Right forelimb (tissue), 1 donor: ENCODE measurements at regions not wholly inside any gene's neighbourhood (a gene's known extent, or its start where the extent isn't known, plus 50 kb on each side); places are given as distances from the start of the nearest gene placed in this dataset.
A peak's percentile ranks its signal among the peaks of the same experiment; 100 is the strongest.

Source experiments
- DNase-seq: peaks from one replicate; pipeline ENCODE4 v3.0.0-alpha.2; 2018

DNA sequence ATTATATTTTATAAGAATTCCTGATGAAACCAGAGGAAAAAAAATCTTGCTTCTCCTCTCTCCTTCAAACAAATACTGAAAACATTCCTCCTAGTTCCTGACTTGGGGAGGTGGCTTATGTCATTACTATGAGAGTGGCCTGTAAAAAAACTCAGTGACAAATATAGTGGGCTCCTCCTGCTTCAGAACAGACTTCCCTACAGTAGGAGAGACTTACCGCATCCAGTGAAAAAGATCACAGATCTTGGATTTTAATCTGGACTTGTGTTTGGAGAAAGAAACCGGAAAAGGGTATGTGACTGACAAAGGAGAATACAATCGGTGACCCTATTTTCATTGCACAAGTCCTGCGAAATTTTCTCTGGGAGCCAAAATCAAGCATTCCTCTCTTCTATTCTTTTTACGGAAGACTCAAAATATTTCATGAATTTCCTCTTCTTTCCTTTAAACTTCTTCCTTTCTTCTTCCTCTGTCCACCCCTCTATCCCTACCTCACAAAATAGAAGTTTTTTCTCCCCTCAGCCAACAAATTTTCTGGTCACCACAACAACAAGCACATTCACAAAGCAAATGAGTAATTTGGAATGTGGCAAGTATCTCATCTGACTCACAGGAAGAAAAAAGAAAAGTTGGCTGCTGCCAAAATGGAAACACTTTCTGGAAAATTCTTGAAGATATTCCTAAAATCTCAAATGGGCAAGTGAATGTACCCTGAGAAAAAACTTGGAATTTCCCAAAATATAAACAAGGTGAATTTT is 185.1 kb upstream of the CDKN3 start:
- DNase-seq, result no peak

DNA sequence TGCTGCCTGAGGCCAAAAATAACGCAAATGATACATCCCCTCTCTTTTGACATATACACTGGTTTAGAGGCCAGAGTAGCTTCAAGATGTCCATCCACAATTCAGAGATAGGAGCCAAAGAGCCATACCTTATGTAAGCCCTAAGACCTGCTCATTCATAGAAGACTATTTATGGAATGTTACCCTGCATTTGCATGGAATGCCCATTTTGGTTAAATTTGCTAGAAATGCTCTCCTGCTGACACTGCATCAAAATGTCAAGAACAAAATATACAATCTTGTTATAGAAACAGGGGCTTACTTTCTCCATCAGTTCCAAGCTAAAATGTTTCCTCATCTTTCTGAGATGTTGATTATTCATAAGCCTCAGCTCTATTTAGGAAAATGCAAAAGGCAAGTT is 183.3 kb upstream of the CDKN3 start:
- no peak for DNase-seq

DNA sequence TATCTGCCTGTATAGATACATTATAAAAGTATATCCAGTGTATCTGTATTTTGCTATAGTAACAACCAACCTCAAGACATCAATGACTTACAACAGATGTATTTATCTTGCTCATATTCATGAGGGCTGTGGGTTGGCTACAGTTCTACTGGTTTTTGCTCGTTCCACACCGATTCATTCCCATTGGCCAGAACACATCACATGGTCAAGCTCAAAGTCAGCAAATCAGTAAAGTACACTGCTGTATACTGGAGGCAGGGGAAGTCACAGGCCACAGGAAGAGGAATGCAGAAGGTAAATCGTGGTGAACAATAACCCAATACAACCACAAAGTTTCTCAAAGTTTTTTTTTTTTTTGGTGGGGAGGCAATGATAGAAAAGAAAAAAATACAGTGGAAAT is 180.0 kb upstream of the CDKN3 start:
- DNase-seq, result no peak

DNA sequence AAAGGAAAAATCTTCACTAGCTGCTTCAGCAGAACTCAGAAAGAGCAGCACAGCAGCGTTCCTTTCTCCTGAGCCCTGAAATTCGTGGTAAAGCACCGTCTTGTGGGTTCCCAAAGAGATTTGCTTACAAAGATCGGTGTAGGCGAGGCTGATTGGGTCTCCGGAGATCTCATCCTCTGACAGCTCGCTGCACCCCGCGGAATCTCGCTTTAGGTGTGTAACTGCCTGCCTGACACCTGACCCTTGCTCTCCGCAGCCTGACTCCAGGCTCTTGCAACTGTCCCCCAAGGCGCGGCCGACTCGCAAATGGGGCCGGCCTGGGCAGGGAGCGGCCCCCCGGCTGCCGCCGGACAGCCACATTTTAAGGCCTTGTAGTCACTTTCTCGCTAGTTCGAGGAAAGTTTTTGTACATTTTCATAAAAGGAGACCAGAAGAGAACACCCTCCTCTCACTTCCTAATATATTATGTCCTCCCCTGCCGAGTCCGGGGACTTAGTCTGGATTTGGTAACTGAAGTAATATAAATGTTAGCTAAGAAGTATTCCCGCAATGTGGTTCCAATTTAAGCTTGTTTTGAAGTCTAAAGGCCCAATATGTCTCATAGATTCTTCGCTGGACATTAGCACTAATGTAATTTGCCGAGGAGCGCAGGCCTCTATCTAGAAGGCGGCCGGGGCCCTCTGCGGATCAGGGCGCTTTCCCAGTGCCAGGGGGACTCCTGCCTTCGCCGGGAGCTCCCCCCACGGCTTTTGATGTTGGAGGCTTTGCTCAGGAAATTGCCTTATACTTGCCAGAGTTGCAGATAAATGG is 177.3 kb upstream of the CDKN3 start:
- no peak for DNase-seq

DNA sequence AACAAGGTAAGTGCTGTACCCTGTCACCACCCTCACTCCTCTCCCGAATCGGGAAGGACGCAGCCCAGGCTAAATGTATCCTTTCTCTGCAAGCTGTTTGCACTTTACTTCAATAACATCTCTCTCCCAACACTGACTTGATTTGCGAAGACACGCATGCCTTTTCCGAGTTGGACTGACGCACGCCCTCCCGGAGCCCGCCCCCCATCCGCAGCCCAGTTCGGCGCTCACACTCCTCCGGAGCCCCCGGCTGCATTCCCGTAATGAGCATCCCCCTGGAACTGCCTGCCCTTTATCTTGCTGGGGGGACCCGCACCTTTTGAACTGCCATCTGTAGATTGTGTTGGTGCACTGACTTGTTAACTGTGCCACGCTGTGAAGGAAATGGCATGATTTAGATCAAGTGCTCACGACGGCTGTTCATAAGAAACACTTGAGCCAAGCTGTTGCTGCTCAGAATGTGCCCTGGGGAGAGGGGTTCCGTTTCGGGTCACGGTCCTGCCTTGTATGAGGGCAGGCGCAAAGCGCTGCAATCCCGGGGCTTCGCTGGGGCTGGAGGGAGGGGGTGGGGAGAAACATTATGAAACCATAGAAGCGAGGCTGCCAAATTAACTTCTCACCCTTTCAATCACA is 176.6 kb upstream of the CDKN3 start:
- peak; percentile 64 for DNase-seq

DNA sequence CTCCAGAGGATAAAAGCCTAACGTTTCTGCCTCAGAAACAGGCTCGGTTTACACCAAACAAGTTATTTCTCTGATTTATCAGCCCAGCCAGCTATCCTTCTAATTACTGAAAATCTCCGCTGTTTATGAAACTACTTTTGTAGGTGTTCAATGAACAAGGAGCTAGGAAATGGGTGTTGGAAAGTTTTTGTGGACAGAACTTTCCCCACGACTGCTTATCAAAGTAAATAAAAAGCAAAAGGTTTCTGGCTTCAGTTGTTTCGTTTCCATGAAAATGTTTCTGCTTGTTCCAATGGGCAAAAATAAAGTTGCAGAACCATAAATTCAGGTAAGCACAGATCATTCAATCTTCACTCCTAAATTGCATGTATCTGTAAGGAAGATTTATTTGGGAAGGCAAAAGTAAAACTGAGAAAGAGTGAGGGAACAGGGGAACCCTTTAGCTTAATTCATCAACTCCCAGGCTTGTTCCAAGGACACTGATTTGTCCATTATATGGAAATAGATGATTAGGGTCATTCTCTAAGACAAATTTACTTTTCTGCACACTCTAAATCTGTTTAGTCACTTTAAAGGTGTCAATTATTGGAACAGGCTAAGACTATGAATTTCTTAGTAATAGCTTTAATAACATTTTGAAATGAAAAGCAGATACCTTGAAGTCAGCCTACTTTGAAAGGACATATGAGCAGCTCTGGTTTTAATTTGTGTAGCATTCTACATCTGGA is 175.9 kb upstream of the CDKN3 start:
- no peak for DNase-seq

DNA sequence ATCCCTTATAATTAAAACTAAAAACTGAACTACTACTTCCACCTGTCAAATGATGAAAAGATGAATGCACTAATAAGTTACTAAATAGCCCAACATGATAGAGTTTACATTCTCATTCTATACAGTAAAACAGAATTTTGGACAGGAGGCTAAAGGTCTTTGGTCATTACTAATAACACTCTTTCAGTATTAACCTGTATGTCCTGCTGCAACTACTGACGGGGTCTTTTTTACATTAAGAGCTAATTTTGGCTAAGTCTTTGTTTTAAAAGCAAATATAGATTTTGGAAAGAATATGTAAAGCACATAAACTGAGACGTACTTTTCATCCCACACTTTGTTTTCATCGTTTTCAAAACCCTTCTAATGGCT is 175.4 kb upstream of the CDKN3 start:
- no peak for DNase-seq

DNA sequence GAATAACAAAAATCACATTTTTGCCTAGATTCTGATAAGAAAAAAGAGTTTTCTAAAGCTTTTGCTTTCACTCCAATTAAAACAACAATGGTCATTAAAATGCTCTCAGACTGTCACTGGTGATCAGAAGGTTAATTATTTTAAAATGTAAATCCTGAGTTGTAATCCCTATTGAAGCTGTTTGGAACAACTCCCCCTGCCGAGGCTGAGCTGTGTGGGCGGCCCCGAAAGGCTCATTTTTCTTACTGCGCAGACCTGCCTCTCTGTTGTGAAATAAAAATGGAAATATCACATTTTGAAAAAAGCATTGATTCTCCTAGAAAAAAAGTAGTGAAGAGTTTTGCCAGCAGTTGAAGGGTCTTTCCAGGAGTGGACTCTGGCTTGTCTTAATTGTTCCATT is 174.8 kb upstream of the CDKN3 start:
- no peak for DNase-seq

DNA sequence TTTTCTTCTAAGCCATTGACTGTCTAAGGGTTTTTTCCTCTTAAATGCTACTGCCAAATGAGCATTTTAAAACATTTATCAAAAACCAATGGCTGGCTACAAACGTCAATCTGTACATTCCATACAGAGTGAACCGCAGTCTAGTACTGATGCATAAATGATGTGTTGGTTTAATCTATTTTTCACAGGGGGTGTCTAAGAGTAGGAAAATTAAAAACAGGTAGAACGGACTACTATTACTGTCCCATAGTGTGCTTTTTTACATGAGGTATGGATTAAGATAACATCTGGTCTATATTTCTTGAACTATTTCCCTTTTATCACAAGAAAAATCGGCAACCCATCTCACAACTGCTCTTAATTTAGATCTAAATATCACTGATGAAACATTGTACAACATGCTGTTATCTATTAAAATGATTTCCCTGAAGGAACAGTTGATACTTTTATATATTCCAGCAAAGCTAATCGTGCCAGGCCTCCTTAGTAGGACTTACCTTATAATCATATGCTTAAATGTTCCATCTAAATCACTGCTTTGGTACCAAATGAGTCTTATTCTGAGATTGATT is 172.9 kb upstream of the CDKN3 start:
- DNase-seq, result no peak

DNA sequence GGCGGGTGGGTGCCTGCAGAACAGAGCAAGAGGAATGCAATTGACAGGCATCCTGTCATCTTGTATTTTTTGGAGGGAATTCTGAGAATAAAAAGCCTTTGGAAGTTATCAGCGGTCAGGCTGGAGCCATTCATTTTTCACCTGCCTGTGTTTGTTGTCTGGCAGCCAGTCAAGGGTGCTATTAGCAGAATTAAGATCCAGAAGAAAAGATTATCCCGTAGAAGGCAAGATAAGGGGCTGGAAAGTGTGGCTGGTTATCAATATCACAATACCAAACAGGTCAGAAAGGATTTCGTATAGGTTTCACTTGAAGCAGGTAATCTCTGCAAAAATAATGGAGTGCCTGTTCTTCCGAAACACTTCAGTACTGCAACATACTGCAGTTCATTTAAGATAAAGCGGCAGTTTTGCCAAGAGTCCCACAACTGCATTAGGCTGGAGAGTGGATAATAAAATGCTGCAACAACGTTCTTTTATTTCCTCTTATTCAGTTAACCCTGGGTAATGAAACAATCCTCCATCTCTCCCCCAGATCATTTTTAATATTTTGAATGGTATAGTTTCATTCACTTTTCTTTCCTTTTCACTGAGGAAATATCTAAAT is 171.2 kb upstream of the CDKN3 start:
- DNase-seq, result no peak

DNA sequence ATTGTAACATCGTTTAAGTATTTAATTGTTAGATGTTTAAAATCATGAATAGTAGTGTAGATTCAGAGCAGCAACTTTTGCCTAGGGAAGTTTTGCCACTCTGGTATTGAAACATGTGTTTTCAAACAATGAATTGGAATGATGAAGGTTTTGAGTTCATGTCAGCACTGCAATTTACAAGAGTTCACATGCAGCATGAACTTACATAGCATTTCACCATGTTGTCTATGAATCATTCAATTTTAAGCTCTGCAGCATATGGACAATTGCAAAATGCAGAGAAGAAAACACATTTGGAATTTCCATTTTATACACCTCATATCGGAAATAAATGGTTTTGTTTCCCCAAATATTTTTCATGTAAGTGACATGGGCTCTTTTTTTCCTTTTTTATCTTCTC is 170.7 kb upstream of the CDKN3 start:
- DNase-seq, result no peak

DNA sequence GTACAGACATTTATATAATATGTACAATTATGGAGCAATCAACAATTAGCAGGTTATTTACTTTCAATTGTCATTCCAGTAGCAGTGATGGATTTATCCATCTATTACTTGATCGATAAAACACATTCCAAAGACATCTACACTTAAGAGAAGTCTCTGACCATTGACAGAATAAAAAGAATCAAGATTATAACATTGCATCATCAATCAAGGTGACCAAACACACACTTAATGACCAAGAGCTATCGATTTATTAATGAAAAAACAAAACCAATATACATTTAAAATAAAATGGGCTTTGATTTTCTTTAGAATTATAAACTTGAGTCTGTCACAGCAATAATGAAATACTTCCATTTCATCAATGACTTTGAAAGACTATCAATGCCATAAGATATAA is 170.2 kb upstream of the CDKN3 start:
- DNase-seq, result no peak

DNA sequence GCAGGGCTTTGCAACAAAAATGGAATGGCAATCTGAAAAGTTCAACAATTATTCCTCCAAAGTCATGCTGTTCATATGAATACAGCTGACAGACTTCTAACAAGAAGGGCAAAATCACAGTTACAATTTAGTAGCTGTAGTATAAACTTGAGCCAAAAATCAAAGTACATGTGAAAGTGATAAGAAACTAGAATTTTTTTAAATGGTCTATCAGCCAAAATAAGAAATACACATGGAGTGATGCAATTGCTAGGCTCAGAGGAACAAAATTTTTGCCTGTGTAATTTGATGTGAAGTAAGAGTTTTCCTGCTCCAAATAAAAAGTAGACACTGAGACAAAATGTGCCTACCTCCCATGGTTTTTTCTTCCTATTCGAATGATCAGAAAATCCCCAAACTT is 167.7 kb upstream of the CDKN3 start:
- DNase-seq, result no peak

DNA sequence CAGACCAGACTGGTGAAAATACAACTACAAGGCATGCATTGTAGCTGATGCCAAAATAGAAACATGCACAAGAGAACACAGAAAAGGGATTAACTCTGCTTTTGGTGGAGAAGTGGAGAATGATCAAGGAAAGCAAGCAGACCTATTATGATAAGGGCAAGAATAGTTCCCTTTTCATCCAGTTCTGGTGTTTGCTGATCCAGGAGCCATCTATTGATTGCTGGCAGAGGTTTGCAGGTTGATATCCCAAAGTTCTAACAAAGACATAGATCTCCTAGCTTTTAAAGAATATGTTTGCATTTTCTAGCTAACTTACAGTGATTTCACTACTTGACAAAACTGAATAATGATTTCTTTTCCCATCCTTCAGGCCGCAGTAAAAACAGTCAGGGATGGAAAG is 166.2 kb upstream of the CDKN3 start:
- DNase-seq, result no peak

DNA sequence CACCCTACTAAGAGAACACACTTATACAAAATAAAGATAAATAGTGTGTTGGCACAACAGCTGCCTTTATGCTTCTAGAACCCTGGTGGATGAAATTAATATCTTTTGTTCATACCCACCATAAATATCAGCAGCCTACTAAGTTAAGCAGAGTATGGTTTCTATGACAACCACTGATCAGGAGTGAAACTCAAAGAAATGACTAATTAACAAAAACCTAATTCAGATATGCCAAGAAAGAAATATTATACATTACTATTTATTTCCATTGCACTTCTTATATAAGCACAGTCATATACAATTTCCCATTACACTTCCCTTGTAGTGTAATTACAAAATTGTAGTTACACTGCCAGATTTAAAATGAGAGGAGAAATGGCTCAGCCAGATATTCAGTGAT is 164.1 kb upstream of the CDKN3 start:
- DNase-seq, result no peak

DNA sequence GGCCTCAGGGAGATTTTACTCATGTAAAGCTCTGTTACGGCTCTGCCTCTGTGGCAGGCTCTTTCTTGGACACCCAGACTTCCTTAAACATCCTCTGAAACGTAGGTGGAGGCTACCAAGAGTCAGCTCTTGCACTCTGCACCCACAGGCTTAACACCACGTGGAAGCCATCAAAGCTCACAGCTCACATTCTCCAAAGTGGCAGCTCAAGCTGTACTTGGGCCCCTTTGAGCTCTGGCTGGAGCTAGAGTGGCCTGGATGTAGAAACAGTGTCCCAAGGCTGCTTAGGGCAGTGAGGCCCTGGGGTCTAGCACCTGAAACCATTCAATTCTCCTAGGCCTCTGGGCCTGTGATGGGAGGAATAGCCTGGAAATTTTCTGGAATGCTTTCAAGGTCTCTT is 155.3 kb upstream of the CDKN3 start:
- no peak for DNase-seq

DNA sequence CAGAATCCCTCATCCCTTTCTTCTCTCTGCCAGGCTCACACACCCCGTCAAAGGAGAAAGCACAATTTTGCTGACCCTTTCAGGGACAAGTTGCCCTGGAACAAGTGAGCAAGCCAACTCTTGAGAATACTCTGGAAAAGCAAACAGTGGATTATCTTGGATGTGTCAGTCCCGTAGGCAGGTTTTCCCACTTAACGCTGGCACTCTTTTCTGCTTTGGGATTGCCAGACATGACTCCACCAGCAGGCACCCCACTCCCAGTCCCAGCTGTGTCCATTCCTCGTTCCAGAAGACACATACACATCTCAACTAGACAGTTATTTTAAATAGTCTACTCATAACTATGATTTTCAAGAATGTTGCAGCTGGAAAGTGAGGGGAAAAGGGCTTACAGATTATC is 145.5 kb upstream of the CDKN3 start:
- no peak for DNase-seq

DNA sequence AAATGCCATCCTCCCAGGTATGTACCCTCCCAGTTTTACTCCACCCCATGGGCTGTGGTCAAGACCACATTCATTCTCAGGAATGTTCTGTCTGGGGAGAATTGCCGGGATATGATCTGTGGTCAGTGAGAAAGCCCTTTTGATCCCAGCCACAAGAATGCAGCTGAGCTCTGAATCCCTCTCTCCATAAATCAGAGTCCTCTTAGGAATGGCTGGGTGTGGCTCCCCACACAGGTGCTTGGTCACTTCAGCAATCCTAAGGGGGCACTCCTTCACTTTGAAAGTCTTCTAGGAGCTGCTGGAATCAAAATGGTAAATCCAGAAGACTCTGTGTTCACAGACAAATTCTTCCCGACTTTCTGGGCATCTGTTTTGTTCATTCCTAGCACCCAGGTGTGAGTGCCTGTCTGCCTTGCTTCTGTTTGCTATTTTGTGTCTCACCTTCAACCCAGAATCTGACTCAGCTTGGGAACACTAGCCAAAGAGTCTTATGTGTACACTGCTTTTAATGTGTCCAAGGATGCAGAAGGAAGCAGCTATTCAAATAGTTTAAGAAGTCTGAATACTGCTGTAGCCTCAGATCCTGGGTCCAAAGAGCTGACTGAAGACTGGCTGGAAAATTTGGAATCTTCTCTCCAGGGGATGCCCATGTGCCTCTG is 144.6 kb upstream of the CDKN3 start:
- DNase-seq, result no peak

DNA sequence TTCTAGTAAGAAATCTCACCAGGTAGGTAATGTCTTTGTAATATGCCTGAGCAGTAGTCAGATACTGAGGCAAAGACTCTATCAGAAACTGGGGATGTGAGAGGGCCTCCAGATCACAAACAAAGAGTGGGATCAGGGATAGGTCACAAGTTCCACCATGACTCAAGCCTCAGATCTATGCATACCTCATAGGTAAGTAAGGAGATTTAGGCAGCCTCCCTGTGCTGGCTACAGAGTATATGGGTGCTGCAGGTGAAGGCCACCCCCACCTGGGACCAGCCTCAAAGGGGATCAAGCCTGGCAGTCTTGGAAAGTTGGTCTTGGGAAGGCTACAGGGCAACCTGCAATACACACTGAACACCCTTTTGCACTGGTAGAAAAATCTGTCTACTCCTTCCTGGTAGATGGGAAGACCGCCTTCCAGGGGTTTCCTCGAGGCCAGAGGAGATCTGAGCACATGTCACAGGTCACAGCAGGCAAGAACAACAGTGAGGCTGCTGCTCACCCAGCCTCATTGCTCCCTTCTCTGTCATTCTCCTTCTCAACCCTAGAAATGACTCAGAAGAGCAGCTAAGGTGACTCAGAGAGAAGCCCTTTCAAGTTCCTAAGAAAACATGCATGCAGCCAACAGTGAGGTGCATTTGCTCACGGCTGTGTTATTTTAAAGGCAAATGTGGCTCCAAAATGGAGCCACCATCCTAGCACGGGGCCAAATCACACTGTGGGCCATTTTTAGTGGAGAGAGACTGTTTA is 143.4 kb upstream of the CDKN3 start:
- no peak for DNase-seq

DNA sequence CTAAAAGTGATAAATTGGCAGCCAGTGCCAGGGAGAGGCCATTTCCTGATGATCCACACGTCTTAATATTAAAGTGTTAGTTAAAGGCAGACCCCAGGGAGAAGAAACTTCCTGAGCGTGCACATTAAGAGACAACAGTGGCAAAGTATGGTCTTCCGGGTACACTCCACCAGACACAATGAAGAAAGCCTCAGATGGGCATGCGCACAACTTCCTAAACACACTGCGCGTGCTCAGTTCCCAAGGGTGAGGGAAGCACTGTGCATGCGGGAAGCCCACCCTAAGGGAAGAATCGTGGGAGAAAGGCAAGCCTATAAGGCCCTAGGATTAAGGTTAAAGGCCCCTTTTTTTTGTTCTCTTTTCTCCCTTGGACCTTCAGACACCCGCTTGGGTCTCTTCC is 140.7 kb upstream of the CDKN3 start:
- DNase-seq, result no peak

DNA sequence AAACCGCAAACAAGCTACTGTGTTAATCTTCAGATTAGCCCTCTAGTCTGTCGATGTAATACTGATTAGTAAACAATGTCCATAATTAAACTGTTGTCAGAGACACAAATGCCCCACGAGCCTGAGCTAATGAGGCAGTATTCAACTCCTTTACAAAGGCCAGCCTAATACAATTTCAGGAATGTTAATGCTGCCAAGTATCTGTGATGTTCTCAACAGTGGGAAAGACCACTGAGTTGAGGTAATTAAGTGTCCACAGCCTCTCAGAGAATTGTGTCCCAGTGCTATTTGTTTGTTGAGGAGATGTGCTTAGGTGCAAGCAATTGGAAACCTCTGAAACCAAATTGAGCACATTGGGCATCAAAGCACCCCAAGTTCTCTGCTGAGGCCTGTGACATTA is 139.4 kb upstream of the CDKN3 start:
- no peak for DNase-seq
